HG02759 (cell line): ENCODE measurements at regions not wholly inside any gene's neighbourhood (a gene's known extent, or its start where the extent isn't known, plus 50 kb on each side); places are given as distances from the start of the nearest gene placed in this dataset.
"Not testable (repeated sequence)": the region's sequence is repeated elsewhere in the genome, so short reads cannot be mapped to it uniquely, and the experiment has no call there.

Experiments
- ATAC-seq: cut with Tn5 transposase; IDR thresholded peaks from one replicate; pipeline ENCODE4 v1.9.1; 2021; ENCODE audit warnings: mild to moderate bottlenecking, moderate library complexity; ENCODE audit not compliant: unreplicated experiment

DNA sequence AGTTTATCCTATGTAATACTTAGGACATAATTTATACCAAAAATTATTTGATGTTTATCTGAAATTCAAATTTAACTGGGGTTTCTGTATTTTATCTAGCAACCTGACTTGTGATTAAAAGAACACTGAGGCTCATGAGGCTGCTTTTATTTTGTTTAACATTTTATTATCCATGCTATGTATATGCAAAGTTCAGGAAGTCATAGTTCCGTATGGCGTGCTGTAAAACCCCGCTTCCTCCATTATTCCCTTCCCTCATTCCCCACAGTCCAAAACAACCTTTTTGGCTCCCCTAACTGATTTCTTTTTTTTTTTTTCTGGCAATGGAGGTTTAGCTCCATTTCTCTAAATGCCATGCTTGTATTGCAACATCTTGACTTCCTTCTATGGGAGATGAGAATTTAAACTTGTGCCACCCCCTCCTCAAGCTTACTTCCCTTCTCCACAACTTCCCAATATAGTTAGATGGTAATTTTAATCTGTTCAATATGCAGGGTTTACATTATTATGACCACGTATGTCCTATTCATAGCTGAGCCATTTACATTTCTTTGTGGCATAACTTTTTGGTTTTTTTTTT is 138.0 kb upstream of the DNAH14 start:
- no peak for ATAC-seq

DNA sequence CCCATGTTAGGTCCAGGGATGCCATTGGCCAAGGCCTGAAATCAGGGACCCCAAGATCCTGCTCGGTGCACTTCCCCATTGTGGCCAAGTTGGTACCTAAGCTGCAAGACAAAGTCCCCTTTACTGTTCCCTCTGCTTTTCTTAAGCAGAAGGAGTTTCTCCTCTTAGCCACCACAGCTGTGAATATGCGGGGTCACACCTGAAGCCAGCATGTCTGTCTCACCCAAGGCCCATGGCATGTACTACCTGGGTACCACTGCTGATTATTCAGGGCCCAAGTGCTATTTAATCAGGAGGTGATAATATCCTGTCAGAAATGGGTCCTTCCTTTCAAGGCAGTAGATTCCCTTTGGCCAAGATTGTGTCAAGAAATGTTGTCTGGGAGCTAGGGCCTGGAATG is 133.9 kb upstream of the DNAH14 start:
- no peak for ATAC-seq

DNA sequence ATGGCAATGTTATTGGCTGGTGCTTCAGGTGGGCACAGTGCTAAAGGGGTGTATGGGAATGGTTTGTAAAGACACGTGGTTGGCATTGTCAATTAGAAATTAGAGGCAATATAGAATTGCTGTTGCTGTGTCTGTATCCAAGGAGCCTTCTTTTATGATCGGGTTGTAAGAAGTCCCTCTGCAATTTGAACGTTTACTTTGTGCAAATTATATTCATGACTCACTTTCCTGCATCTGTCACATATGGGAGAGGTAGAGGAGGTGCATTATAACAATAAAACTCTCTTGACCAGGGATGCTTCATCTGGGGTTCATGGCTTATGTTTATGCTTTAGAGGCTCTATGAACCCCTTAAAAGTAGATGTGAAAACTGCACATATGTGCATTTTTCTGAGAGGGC is 130.4 kb upstream of the DNAH14 start:
- no peak for ATAC-seq

DNA sequence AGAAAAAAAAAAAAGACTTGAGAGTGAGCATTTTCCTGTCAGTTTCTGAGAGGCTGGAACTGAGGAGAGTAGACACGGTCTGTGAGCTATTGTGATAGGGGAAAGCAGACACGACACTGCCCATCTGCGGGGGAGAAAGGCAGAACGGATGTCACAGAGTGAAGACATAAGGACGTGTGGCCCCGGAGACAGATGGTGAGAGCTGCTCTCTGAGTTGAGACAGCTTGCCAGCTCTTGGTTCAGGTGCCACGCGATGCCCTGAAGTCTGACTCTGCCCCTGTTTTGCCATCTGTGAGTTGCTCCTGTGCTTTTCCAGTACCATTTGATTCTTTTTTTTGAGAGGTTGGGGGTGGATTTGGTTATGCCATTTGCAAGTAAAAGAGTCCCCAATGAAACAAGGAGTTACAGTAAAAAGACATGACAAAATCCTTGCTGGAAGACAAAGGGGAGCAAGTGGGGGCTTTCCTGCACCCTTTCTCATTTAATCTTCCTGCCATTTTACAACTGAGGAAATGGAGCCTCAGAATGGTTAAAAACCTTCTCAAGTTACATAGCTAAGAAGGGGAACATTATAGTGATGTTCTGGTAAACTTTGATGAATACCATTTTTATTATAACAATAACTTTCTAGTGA is 128.9 kb upstream of the DNAH14 start:
- ATAC-seq: no peak

DNA sequence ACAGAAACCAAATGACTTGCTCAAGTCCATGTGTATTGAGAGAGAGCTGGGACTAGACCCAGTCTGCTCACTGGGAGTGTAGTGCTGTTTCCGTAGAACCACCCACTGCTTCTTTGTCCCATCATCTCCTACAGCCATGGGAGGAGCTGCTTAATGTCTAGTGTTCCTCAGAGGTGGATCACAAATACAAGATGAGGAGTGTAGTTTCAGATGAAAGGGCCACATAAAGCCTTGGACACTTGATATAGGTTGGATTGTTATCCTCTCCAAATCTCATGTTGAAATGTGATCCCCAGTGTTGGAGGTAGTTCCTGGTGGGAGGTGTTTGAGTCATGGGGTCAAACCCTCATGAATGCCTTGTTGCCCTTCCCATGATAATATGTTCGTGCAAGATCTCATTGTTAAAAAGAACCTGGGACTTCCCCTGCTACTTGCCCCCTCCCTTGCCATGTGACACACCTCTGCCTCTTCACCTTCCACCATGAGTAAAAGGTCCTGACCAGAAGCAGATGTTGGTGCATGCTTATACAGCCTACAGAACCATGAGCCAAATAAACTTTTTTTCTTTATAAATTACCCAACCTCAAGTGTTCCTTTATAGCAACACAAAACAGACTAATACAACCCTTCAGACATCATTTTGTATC is 127.5 kb upstream of the DNAH14 start:
- no peak for ATAC-seq

DNA sequence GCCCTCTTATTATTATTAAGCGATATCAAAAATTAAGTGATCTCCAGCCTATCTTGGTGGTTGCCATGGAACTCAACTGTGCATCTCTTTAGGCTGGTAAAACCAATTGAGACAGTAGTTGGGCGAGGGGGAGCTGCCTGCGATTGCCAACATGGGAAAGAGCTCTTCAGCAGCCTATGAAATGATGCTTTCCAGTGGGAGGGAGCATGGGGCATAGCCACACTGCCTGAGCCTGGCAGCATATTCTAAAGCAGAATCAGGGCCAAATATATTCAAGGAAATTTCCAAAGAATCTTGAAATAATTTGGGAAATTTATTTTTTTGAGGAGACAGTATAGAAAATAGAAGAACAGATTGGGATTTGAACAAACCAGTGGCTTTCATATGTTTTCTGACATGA is 126.9 kb upstream of the DNAH14 start:
- ATAC-seq: no peak

DNA sequence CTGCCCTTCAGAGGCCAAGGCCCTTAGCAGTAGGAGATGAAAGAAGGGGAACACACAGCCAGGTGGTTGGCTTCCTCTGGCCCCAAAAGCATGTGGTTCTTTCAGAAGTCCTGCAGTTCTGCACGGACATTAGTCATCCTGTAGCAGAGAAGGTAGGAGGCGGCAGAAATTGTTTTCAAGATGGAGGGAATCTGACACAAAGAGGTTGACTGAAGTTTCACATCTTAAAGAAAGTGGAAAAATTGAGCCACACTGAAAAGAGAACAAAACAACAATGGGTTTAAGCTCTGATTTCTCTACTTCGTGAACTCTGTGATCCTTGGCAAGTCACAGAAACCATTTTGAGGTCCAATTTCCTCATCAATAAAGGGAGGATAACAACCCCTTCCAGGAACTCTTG is 125.3 kb upstream of the DNAH14 start:
- ATAC-seq: no peak

DNA sequence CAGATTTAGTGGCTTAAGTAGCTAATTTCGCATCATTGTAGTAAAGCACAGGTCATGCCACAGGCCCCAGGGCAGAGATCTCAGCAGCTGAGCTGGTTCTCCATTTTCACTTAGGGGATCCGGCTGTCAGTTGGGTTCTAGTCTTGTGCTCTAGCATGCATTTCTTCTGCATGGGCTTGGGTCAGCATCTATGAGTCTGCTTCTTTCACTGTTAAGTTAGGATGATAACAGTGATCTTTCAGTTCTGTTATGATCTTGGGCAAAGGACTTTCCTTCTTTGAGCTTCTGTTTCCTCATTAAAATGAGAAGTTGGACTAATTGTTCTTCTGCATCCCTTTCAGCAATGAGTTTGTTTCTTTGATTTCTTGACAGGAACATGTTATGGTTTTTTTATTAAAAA is 123.6 kb upstream of the DNAH14 start:
- no peak for ATAC-seq

DNA sequence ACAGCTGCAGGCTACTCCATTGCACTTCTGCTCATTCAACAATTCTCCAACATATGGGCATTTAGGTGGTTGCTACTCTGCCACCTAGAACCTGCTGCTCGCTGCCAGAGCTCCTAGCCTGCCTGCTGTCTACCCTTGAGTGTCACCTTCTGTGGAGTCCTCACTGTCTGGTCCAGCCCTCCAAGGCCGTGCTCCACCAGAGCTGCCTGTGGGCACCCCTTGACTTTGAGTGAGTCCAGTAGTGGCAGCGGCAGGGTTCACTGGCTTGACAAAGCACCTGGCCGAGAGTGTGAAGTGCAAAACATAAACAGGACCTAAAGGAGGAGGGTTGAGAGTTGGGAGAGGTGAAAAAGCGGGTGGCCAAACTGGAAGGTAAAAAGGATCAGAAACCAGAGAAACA is 120.3 kb upstream of the DNAH14 start:
- ATAC-seq: no peak

DNA sequence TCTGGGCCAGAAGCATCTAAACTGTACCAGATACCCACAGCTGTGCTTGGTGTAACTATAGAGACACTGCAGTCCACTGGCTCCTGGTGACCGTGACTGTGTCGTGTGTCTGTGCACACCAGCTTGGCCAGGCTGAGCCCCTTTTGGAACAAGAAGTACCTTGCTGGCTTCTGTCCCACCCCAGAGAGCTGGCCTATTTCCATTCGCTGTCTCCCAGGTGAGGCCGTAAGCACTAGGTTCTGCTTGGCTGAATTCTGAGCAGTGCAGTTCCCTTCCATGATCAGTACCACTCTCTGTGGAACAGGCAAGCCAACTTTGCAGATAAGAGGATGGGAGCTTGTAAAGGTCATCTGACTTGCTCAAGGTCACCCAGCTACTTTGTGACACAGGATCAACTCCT is 119.9 kb upstream of the DNAH14 start:
- no peak for ATAC-seq

DNA sequence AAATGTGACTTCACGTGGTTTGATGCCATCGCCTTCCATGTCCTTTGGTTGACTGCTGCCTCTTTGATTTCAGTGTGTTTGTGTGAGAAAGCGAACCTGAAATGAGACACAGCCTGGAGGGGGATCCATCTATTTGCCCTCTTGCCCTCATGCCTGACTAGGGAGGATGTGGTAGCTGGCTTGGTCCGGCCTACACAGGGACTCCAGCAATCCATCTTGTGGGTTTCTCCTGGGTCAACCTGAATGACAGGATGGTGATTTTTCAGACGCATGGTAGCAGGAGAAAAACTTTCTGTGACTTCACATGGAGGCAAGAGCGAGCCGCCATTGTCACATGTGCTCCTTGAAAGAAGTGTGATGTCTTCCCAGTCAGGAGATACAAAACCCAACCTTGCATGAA is 117.9 kb upstream of the DNAH14 start:
- ATAC-seq: no peak

DNA sequence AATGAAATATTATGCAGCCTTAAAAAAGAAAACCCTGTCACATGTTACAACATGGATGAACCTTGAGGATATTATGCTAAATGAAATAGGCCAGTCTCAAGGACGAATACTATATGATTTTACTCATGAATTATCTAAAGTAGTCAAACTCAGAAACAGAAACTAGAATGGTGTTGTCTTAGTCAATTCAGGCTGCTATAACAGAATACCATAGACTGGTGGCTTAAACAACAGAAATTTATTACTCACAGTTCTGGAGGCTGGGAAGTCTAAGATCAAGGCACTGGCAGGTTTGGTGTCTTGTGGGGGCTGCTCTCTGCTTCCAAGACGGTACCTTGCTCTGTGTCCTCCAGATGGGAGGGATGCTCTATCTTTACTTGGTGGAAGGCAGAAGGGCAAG is 113.8 kb upstream of the DNAH14 start:
- no peak for ATAC-seq

DNA sequence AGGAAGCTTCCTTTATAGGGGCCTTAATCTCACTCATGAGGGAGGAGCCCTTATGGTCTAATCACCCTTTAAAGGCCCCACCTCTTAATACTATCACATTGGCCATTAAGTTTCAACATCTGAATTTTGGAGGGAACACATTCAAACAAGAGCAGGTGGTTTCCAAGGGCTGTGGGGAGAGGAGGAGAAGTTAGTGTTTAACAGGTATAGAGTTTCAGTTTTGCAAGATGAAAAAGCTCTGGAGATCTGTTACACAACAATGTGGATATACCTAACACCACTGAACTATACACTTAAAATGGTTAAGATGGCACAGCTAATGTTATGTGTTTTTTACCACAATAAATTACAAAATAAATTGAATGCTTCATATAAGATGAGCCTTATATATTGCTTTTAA is 113.4 kb upstream of the DNAH14 start:
- ATAC-seq: no peak

DNA sequence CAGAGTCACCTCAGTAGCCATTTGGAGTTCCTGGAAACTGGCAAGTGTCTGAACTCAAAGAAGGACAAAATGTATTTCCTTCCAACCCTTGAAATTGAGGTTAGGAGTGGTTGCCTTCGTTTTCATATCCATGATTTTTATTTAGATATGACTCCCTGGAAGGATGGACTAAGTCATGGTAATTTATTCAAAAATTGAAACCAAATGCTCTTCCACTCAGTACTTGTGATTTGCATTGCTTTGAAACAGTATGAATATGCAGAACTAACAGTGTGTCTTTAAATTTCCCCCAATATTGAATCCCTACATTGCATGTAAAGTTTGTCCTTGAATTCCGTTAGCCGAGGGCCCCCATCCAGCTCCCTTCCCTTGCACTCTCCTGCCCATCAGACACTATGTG is 112.1 kb upstream of the DNAH14 start:
- ATAC-seq: no peak

DNA sequence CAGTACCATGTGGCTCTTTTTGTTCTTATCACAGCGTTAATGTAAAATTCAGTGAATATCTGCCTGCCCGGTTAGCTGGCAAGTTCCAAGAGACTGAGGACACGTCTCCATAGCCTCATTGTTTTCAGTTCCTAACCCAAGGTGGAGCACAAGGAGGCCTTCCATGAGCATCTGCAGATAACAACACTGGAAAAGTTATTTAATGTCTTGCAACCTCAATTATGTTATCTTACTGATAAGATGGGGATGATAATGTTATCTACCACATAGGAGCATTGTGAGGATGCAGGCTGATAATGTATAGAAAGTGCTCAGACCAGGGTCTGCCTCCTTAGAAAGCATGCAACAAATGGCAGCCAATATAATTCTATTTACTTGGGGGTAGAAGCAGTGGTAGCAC is 109.6 kb upstream of the DNAH14 start:
- ATAC-seq: no peak

DNA sequence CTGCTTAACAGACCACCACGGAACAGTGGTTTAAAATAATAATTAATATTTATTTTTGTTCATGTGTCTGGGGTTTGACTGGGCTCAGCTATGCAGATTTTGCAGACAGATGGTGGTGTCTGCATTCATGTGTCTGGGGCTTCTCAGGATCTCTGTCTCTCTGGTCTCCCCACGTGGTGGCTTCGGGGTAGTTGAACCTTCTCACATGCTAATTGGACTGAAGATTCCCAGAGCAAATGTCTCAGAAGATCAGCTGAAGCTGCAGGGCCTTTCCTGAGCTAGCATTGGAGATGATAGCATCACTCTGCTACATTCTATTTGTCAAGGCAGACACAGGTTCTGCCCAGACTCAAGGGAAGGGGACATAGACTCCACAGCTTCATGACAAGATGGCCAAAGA is 109.1 kb upstream of the DNAH14 start:
- no peak for ATAC-seq

DNA sequence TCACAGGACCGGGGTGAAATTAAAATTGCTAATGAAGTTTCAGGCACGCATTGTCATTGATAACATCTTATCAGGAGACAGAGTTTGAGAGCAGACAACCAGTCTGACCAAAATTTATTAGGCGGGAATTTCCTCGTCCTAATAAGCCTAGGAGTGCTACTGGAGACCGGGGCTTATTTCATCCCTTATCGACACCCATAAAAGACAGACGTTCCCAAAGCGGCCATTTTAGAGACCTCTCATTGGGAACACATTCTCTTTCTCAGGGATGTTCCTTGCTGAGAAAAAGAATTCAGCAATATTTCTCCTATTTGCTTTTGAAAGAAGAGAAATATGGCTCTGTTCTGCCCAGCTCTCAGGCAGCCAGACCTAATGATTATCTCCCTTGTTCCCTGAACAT is 107.7 kb upstream of the DNAH14 start:
- not testable (repeated sequence) for ATAC-seq

DNA sequence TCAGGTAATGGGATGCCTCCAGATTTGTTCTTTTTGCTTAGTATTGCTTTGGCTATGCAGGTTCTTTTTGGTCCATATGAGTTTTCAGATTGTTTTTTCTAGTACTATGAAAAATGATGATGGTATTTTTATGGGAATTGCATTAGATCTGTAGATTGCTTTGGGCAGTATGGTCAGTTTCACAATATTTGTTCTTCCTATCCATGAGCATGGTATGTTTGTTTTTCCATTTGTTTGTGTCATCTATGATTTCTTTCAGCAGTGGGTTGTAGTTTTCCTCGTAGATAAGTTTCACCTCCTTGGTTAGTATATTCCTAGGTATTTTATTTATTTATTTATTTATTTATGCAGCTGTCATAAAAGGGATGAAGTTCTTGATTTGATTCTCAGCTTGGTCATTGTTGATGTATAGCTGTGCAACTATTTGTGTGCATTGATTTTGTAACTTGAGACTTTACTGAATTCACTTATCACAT is 103.9 kb upstream of the DNAH14 start:
- no peak for ATAC-seq

DNA sequence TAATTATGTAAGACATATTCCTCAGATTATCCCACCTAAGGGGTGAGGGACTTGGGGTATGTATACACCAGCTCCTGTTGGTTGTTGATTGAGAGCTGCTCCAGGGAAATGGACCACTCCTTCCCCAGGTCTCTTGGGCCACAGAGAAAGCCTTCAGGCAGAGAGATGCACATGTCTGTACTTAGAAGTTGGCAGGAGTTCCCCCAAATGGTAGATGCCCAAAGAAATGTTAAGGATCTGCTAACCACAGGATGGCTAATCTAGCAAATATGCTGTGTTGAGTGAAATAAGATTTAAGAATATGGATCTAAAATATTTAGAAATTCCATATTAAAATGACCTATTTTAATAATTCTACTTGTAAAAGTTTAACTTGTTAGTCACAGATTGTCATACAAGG is 100.8 kb upstream of the DNAH14 start:
- ATAC-seq: no peak

DNA sequence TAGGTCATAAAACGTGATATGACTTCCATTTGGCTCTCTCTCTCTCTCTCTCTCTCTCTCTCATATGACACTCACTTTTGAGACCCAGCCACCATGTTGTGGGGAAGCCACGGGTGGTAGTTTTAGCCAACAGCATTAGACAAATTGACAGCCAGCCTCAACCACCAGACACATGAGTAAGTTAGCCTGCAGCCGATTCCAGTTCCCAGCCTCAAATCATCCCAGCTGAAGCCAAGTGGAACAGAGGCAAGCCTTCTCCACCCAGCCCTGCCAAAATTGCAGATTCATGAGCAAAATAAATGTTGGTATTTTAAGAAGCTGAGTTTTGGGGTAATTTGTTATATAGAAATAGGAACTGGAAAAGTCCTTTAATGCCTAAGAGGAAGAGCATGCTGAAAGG is 98.0 kb upstream of the DNAH14 start:
- ATAC-seq: no peak

DNA sequence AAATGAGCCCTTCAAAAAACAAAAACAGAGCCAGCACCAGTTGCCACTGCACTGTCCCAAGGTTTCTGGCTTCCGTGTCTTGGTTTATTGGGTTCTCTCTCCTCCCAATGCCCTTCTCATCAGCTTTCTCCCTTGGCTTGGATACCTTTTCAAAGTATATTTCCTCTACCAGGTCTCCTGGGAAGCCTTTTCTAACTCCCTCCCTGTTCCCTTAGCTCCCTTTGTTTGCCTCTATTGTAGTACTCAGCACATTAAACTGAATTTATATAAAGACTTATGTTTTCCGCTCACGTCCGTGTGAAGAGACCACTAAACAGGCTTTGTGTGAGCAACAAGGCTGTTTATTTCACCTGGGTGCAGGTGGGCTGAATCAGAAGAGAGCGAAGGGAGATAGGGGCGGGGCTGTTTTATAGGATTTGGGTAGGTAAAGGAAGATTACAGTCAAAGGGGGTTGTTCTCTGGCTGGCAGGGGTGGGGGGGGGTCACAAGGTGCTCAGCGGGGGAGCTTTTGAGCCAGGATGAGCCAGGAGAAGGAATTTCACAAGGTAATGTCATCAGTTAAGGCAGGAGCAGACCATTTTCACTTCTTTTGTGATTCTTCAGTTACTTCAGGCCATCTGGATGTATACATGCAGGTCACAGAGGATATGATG is 89.7 kb upstream of the DNAH14 start:
- not testable (repeated sequence) for ATAC-seq

DNA sequence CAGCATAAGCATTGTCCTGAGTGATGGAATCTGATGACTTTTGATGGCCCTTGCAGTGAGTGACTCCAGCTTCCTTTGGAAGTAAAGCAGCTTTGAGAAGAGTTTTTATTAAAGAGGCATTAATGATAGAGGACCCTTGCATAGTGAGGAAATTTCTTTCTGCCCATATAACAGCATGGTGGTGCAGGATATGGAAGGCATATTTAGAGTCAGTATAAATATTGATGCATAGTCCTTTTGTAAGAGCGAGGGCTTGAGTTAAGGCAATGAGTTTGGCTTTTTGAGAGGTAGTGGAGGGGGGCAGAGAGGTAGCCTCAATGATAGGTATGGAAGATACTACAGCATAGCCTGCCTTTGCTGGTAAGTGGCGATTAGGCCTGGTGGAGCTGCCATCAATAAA is 87.7 kb upstream of the DNAH14 start:
- not testable (repeated sequence) for ATAC-seq
